ENCODE measurements at regions not wholly inside any gene's neighbourhood (a gene's known extent, or its start where the extent isn't known, plus 50 kb on each side); places are given as distances from the start of the nearest gene placed in this dataset.
A peak's percentile ranks its signal among the peaks of the same experiment; 100 is the strongest.

GRCh38 chr3:159150180-159150579 lies 348.3 kb downstream of the MFSD1 start:
- H3K4me3 Mint-ChIP-seq = no peak overlapping the region
- no peaks in the 10 kb centered on the region for H3K4me1 Mint-ChIP-seq (ENCODE audit: low read depth)
- no peak for DNase-seq
- no peaks in the 10 kb centered on the region; the same call in 1 of the 2 replicates for H3K9me3 Mint-ChIP-seq
- H3K27me3 Mint-ChIP-seq (ENCODE audit: insufficient read depth) = peaks cover 17% of the 10 kb centered on the region
- no peak overlapping the region for H3K27ac Mint-ChIP-seq
- no peak for TF ChIP-seq CTCF (IDR thresholded peaks at IDR 0.05)
- no peaks in the 10 kb centered on the region for H3K36me3 Mint-ChIP-seq (ENCODE audit: low read depth)

- H3K9me3 Mint-ChIP-seq = no peaks in the 10 kb centered on the region; the same call in 1 of the 2 replicates
- no peak for TF ChIP-seq CTCF (IDR thresholded peaks at IDR 0.05)
Observed at GRCh38 chr3:159151130-159151529, 349.3 kb downstream of the MFSD1 start.

GRCh38 chr3:159157275-159157674 lies 355.4 kb downstream of the MFSD1 start:
- H3K4me1 Mint-ChIP-seq (ENCODE audit: low read depth) = no peaks in the 10 kb centered on the region
- H3K4me3 Mint-ChIP-seq = no peak overlapping the region
- TF ChIP-seq CTCF (IDR thresholded peaks at IDR 0.05) = no peak
- H3K27me3 Mint-ChIP-seq (ENCODE audit: insufficient read depth) = peaks cover 11% of the 10 kb centered on the region
- H3K27ac Mint-ChIP-seq = no peak overlapping the region
- H3K36me3 Mint-ChIP-seq (ENCODE audit: low read depth) = no peaks in the 10 kb centered on the region
- DNase-seq = no peak
- no peaks in the 10 kb centered on the region for H3K9me3 Mint-ChIP-seq

More at GRCh38 chr3:159151130-159151529, 349.3 kb downstream of the MFSD1 start:
- H3K27me3 Mint-ChIP-seq (ENCODE audit: insufficient read depth) = peaks cover 17% of the 10 kb centered on the region
- H3K4me1 Mint-ChIP-seq (ENCODE audit: low read depth) = no peaks in the 10 kb centered on the region
- H3K36me3 Mint-ChIP-seq (ENCODE audit: low read depth) = no peaks in the 10 kb centered on the region
- H3K4me3 Mint-ChIP-seq = no peak overlapping the region
- no peak for DNase-seq
- no peak overlapping the region for H3K27ac Mint-ChIP-seq

GRCh38 chr3:159158213-159158612 lies 356.4 kb downstream of the MFSD1 start:
- Mint-ChIP-seq H3K9me3 (no peaks in the 10 kb centered on the region), H3K36me3 (ENCODE audit: low read depth) (no peaks in the 10 kb centered on the region), H3K4me1 (ENCODE audit: low read depth) (no peaks in the 10 kb centered on the region), H3K27me3 (ENCODE audit: insufficient read depth) (peaks cover 11% of the 10 kb centered on the region), H3K4me3 (no peak overlapping the region), H3K27ac (no peak overlapping the region)
- TF ChIP-seq CTCF (IDR thresholded peaks at IDR 0.05) = peak; percentile 33; the same call in 1 of the 2 replicates
- DNase-seq = no peak

GRCh38 chr3:159158801-159159200 lies 356.9 kb downstream of the MFSD1 start:
- H3K36me3 Mint-ChIP-seq (ENCODE audit: low read depth) = no peaks in the 10 kb centered on the region
- H3K9me3 Mint-ChIP-seq = no peaks in the 10 kb centered on the region
- H3K27ac Mint-ChIP-seq = no peak overlapping the region
- H3K4me1 Mint-ChIP-seq (ENCODE audit: low read depth) = no peaks in the 10 kb centered on the region; the same call in 1 of the 2 replicates
- no peak overlapping the region for H3K4me3 Mint-ChIP-seq
- TF ChIP-seq CTCF (IDR thresholded peaks at IDR 0.05) = no peak
- no peak for DNase-seq
- peaks cover 10% of the 10 kb centered on the region for H3K27me3 Mint-ChIP-seq (ENCODE audit: insufficient read depth)

GRCh38 chr3:159159546-159159945 lies 357.7 kb downstream of the MFSD1 start:
- Mint-ChIP-seq H3K27ac (no peak overlapping the region), H3K27me3 (ENCODE audit: insufficient read depth) (peaks cover 6% of the 10 kb centered on the region), H3K9me3 (no peaks in the 10 kb centered on the region), H3K4me3 (no peak overlapping the region), H3K4me1 (ENCODE audit: low read depth) (no peaks in the 10 kb centered on the region; the same call in 1 of the 2 replicates), H3K36me3 (ENCODE audit: low read depth) (no peaks in the 10 kb centered on the region)
- DNase-seq = no peak
- TF ChIP-seq CTCF (IDR thresholded peaks at IDR 0.05) = no peak

All from HFFc6 (cell line).